Osteocyte (in vitro differentiated cells): ENCODE measurements at regions not wholly inside any gene's neighbourhood (a gene's known extent, or its start where the extent isn't known, plus 50 kb on each side); places are given as distances from the start of the nearest gene placed in this dataset.

ENCODE experiments used
- DNase-seq: peaks from one replicate; pipeline ENCODE4 v3.0.0; 2021; ENCODE audit warnings: mixed read lengths; ENCODE audit not compliant: unreplicated experiment; ENCODE audit errors: extremely low spot score
- H3K27ac Mint-ChIP-seq: one replicate; pipeline ENCODE4 v1.8.0; 2021; ENCODE audit warnings: mild to moderate bottlenecking, mixed read lengths; ENCODE audit not compliant: unreplicated experiment
- H3K27me3 Mint-ChIP-seq: one replicate; pipeline ENCODE4 v1.8.0; 2021; ENCODE audit warnings: mixed read lengths; ENCODE audit not compliant: unreplicated experiment
- H3K36me3 Mint-ChIP-seq: one replicate; pipeline ENCODE4 v1.8.0; 2021; ENCODE audit warnings: mixed read lengths; ENCODE audit not compliant: unreplicated experiment
- H3K4me1 Mint-ChIP-seq: one replicate; pipeline ENCODE4 v1.8.0; 2021; ENCODE audit warnings: mixed read lengths; ENCODE audit not compliant: unreplicated experiment
- H3K4me3 Mint-ChIP-seq: one replicate; pipeline ENCODE4 v1.8.0; 2021; ENCODE audit warnings: mild to moderate bottlenecking, moderate library complexity, mixed read lengths; ENCODE audit not compliant: unreplicated experiment
- H3K9me3 Mint-ChIP-seq: one replicate; pipeline ENCODE4 v1.8.0; 2021; ENCODE audit warnings: mixed read lengths; ENCODE audit not compliant: unreplicated experiment
- TF ChIP-seq, protein P1 (sequence below): fragments of 200-600 bp; sonication (generic); IDR thresholded peaks from 2 replicates; pipeline ENCODE4 v1.5.0; 2021; ENCODE audit warnings: antibody characterized with exemption, mild to moderate bottlenecking, moderate library complexity

DNA sequence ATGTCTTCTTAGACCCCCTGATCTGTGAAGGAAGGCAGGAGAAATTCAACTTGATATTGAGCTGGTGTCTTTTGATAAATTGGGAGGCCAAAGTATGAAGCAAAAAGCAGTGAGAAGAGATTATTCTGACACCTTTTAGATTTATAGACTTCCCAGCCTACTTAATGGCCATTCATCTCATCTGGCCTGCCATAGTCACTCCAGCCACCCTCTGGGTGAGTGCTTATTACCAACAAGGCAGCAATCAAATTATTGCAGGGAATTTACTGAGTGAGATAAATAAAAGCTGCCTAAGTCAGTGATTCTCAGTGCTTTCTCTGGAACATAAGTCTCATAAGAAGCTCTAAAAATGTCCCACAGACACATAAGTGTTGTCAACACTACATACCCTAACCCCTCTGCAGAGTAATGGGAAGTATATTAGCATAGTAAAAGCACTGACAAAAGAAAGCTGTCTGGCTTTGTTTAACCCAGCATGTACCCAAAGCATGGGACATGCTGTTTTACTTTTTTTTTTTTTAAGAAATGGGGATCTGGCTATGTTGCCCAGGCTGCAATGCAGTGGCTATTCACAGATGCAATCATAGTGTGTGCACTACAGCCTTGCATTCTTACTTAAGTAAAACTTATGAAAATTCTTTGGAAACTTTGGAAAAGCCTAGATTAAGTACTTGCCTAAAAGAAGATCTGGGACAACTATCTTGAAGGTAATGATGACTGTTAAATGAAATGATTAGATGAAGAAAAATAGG is 725.3 kb downstream of the TUSC7 start:
- TF ChIP-seq, protein P1, sequence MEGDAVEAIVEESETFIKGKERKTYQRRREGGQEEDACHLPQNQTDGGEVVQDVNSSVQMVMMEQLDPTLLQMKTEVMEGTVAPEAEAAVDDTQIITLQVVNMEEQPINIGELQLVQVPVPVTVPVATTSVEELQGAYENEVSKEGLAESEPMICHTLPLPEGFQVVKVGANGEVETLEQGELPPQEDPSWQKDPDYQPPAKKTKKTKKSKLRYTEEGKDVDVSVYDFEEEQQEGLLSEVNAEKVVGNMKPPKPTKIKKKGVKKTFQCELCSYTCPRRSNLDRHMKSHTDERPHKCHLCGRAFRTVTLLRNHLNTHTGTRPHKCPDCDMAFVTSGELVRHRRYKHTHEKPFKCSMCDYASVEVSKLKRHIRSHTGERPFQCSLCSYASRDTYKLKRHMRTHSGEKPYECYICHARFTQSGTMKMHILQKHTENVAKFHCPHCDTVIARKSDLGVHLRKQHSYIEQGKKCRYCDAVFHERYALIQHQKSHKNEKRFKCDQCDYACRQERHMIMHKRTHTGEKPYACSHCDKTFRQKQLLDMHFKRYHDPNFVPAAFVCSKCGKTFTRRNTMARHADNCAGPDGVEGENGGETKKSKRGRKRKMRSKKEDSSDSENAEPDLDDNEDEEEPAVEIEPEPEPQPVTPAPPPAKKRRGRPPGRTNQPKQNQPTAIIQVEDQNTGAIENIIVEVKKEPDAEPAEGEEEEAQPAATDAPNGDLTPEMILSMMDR = no peak
- no peak for DNase-seq
- no peaks in the 10 kb centered on the region for H3K36me3 Mint-ChIP-seq
- H3K27me3 Mint-ChIP-seq = peaks cover 2% of the 10 kb centered on the region
- no peaks in the 10 kb centered on the region for H3K4me1 Mint-ChIP-seq
- H3K9me3 Mint-ChIP-seq = no peaks in the 10 kb centered on the region
- H3K4me3 Mint-ChIP-seq = no peak overlapping the region
- H3K27ac Mint-ChIP-seq = no peak overlapping the region

DNA sequence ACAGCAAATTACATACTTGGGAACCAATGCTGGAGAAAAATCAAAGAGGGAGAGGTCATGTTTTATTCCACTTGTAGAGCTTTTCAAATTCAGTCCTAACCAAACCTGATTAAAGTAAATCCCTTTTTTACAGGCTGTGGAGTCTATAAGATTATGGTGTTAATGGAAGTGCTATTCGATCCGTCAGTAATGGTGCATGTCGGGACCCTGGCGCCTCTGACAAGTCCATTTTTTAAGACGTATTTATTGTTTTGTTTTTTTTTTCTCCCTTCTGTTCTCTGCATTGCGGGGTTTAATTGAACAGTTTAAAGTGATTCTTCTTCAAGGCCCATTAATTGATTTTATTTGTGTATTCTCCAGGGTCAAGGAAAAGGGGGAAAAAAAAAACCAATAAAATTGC is 725.9 kb downstream of the TUSC7 start:
- Mint-ChIP-seq H3K27ac (no peak overlapping the region), H3K4me1 (no peaks in the 10 kb centered on the region), H3K36me3 (no peaks in the 10 kb centered on the region), H3K27me3 (peaks cover 2% of the 10 kb centered on the region), H3K9me3 (no peaks in the 10 kb centered on the region), H3K4me3 (no peak overlapping the region)
- TF ChIP-seq, protein P1 = no peak
- DNase-seq = no peak

DNA sequence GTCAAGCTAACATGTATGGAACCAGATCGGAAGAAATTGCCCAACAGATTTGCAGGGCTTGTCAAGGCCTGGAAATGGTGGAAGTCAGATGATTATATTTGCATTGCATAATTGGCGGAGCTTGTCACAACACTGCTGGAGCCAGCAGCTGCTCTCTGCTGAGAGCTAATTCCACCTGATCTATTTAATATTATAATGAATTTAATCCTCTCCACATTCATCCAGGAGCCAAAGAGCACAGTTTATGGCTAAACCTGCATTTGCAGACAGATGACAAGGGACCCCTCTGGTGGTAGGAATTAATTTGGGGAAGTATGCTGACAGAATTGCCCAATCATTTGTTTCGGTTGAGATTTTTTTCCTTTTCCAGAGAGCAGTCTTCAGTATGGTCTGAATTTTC is 730.2 kb downstream of the TUSC7 start:
- Mint-ChIP-seq H3K27me3 (peaks cover 18% of the 10 kb centered on the region), H3K4me3 (no peak overlapping the region), H3K4me1 (no peaks in the 10 kb centered on the region), H3K9me3 (no peaks in the 10 kb centered on the region), H3K27ac (no peak overlapping the region), H3K36me3 (no peaks in the 10 kb centered on the region)
- DNase-seq = no peak
- TF ChIP-seq, protein P1 = peak; percentile 53

DNA sequence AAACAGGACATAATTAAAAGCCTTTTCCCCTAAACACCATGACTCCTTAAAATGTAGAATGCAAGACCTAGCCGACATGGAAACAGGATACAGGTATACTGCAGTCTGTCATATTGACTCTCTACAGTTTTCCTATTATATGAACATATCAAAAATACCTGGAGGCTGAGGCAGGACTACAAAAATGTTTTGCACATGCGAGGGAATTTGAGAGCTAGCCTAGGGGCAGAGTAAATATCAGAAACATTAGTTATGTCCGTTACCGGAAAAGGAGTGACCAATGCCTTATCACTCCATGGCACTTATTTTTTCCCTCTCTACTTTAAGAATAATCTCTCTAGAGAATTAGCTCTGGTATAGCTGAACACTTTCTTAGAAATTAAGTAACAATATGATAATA is 732.3 kb downstream of the TUSC7 start:
- TF ChIP-seq, protein P1 = no peak
- no peak overlapping the region for H3K4me3 Mint-ChIP-seq

GRCh38 chr3:117442566-117442965 is 733.0 kb downstream of the TUSC7 start:
- peaks cover 5% of the 10 kb centered on the region for H3K4me1 Mint-ChIP-seq
- no peaks in the 10 kb centered on the region for H3K9me3 Mint-ChIP-seq
- H3K4me3 Mint-ChIP-seq = no peak overlapping the region
- no peak for DNase-seq
- H3K27ac Mint-ChIP-seq = no peak overlapping the region
- H3K36me3 Mint-ChIP-seq = no peaks in the 10 kb centered on the region
- TF ChIP-seq, protein P1 = no peak
- peaks cover 30% of the 10 kb centered on the region for H3K27me3 Mint-ChIP-seq

More for the DNA sequence above, 732.3 kb downstream of the TUSC7 start:
- H3K9me3 Mint-ChIP-seq = no peaks in the 10 kb centered on the region
- H3K27ac Mint-ChIP-seq = no peak overlapping the region
- H3K4me1 Mint-ChIP-seq = no peaks in the 10 kb centered on the region
- no peak for DNase-seq
- H3K27me3 Mint-ChIP-seq = peaks cover 27% of the 10 kb centered on the region
- H3K36me3 Mint-ChIP-seq = no peaks in the 10 kb centered on the region
